ENCODE measurements at regions not wholly inside any gene's neighbourhood (a gene's known extent, or its start where the extent isn't known, plus 50 kb on each side); places are given as distances from the start of the nearest gene placed in this dataset.

DNA sequence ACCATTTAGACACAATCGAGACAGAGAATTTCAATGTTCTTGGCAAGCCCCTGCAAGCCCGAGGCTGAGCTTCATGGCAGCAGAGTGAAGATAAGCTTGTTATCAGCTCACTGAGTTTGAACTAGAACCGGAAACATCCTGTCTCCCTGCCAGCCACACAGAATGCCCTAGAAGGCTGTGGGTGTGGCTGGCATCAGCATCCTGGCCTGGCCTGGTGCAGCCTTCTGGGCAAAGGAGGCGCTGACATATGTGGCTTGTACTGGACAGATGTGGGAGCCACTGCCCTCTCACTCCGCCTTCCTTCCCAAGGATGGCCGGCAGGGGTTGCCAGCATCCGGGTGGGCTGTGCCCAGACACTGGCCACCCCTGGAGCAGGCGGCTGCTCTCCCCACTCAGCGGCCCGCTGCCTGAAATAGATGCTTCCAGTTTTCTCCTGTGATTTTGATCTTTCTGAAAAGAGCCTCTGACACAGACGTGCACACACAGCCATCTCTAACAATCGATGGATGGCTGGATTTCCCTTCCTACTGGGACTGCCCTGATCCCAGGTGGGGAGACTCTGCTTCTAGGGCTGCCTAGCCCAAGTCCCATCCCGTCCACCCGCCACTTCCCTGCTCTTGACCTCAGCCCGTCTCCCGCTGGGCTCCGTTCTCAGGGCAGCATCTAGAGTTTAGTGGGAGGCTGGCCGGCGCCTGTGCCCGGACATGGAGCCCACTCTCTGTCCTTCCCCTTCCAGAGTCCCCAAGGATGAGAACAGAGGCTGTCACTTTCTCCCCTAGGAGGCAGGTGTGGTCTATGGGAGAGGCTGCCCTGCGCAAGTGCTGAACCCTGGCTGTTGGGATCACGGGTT lies 149.7 kb downstream of the CTTN start:
- Histone ChIP-seq H3K4me3 (replicated peaks in 1 of 2; ENCODE audit: low read depth in 1 of 2, low read length in 2 of 2) (no peak overlapping the region), H3K4me1 (ENCODE audit: control insufficient read depth in 1 of 2, insufficient read depth in 2 of 2, low read length in 2 of 2) (no peaks in the 10 kb centered on the region; a peak in 1 of 4 replicates), H3K4me2 (ENCODE audit: low read length) (no peak overlapping the region), H3K9ac (ENCODE audit: low read length) (no peak overlapping the region), H2AFZ (ENCODE audit: low read depth, low read length, poor library complexity, severe bottlenecking) (no peak overlapping the region), H3K9me3 (ENCODE audit: control insufficient read depth in 1 of 2, insufficient read depth in 1 of 2, low read depth in 1 of 2, low read length in 2 of 2) (no peaks in the 10 kb centered on the region), H4K20me1 (ENCODE audit: insufficient read depth) (no peaks in the 10 kb centered on the region), H3K9me2 (ENCODE audit: insufficient read depth) (no peaks in the 10 kb centered on the region), H3K27me3 (ENCODE audit: insufficient read depth, low read length) (no peaks in the 10 kb centered on the region), H3K79me2 (ENCODE audit: insufficient read depth, low read length) (no peaks in the 10 kb centered on the region), H3K27ac (ENCODE audit: low read depth, low read length) (no peak overlapping the region), H3K36me3 (ENCODE audit: control insufficient read depth in 1 of 2, insufficient read depth in 2 of 2, low read length in 2 of 2) (no peaks in the 10 kb centered on the region)
- POLR2A ChIA-PET = no interaction called here
- no TSS peak for BruUV-seq (replicated peaks)
- ATAC-seq = peak; percentile 55
- TF ChIP-seq CEBPB (IDR thresholded peaks at IDR 0.05; ENCODE audit: low read depth) (no peak), SP1 (IDR thresholded peaks at IDR 0.05; ENCODE audit: low read depth) (no peak), RAD21 (IDR thresholded peaks at IDR 0.05; ENCODE audit: low read depth) (no peak), FOSL1 (IDR thresholded peaks at IDR 0.05; ENCODE audit: low read depth) (no peak), EZH2 (IDR thresholded peaks at IDR 0.05) (no peak), POLR2A (IDR thresholded peaks at IDR 0.05; ENCODE audit: borderline replicate concordance, extremely low read depth, insufficient read depth, insufficient read length) (no peak), SIN3A (IDR thresholded peaks at IDR 0.05; ENCODE audit: low read depth) (no peak), ELF1 (IDR thresholded peaks at IDR 0.05; ENCODE audit: borderline replicate concordance, low read depth) (no peak), JUND (IDR thresholded peaks at IDR 0.05) (no peak), SRF (IDR thresholded peaks at IDR 0.05; ENCODE audit: low read depth) (no peak), CBX3 (IDR thresholded peaks at IDR 0.05; ENCODE audit: low read depth) (no peak), TCF7L2 (IDR thresholded peaks at IDR 0.05; ENCODE audit: borderline replicate concordance, extremely low read depth, insufficient read depth, insufficient read length) (no peak), EZH2phosphoT487 (IDR thresholded peaks at IDR 0.05; ENCODE audit: borderline replicate concordance) (no peak), ZNF274 (IDR thresholded peaks at IDR 0.05; ENCODE audit: low read depth, low read length) (no peak), ZFX (IDR thresholded peaks at IDR 0.05) (no peak), POLR2AphosphoS5 (IDR thresholded peaks at IDR 0.05; ENCODE audit: low read depth, low read length) (no peak)
- TF ChIP-seq, protein P1, sequence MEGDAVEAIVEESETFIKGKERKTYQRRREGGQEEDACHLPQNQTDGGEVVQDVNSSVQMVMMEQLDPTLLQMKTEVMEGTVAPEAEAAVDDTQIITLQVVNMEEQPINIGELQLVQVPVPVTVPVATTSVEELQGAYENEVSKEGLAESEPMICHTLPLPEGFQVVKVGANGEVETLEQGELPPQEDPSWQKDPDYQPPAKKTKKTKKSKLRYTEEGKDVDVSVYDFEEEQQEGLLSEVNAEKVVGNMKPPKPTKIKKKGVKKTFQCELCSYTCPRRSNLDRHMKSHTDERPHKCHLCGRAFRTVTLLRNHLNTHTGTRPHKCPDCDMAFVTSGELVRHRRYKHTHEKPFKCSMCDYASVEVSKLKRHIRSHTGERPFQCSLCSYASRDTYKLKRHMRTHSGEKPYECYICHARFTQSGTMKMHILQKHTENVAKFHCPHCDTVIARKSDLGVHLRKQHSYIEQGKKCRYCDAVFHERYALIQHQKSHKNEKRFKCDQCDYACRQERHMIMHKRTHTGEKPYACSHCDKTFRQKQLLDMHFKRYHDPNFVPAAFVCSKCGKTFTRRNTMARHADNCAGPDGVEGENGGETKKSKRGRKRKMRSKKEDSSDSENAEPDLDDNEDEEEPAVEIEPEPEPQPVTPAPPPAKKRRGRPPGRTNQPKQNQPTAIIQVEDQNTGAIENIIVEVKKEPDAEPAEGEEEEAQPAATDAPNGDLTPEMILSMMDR (IDR thresholded peaks at IDR 0.05 in 2 of 3, conservative IDR thresholded peaks at IDR 0.05 in 1 of 3; ENCODE audit: borderline replicate concordance in 1 of 3, insufficient read depth in 1 of 3, low read depth in 2 of 3, low read length in 2 of 3) = no peak
- TF ChIP-seq, protein P2, sequence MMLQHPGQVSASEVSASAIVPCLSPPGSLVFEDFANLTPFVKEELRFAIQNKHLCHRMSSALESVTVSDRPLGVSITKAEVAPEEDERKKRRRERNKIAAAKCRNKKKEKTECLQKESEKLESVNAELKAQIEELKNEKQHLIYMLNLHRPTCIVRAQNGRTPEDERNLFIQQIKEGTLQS (IDR thresholded peaks at IDR 0.05) = no peak
- intact Hi-C loops (cut with micrococcal nuclease) = no loop called here
- RAD21 ChIA-PET (ENCODE audit: low non-redundant PET in 1 of 2, low total read pairs in 2 of 2, uncharacterized antibody in 2 of 2, unreplicated experiment in 2 of 2) = no interaction called here
- CTCF ChIA-PET = no interaction called here
- DNase-seq (ENCODE audit: low read depth, low spot score) = no peak
